HCT116 (cell line): ENCODE measurements at regions not wholly inside any gene's neighbourhood (a gene's known extent, or its start where the extent isn't known, plus 50 kb on each side); places are given as distances from the start of the nearest gene placed in this dataset.

ENCODE experiments used
- ELF1 ChIP-seq: IDR thresholded peaks from 2 replicates; pipeline ENCODE4 v1.6.1; 2012; ENCODE audit warnings: low read depth, borderline replicate concordance
- EZH2phosphoT487 ChIP-seq: fragments of 200-600 bp; IDR thresholded peaks from 2 replicates; pipeline ENCODE4 v1.6.1; 2018; ENCODE audit warnings: antibody characterized with exemption, borderline replicate concordance
- JUND ChIP-seq: IDR thresholded peaks from 2 replicates; pipeline ENCODE4 v1.6.1; 2012
- POLR2AphosphoS5 ChIP-seq: IDR thresholded peaks from 2 replicates; pipeline ENCODE4 v1.6.1; 2011; ENCODE audit warnings: mild to moderate bottlenecking, low read depth, low read length, moderate library complexity
- TCF7L2 ChIP-seq: IDR thresholded peaks from 2 replicates; pipeline ENCODE4 v1.7.0; 2011; ENCODE audit warnings: borderline replicate concordance, inconsistent platforms; ENCODE audit not compliant: insufficient read depth, insufficient read length; ENCODE audit errors: extremely low read depth
- ZNF274 ChIP-seq: fragments of 200-500 bp; sonication (Bioruptor generic); IDR thresholded peaks from 2 replicates; pipeline ENCODE4 v1.6.1; 2014; ENCODE audit warnings: mild to moderate bottlenecking, low read depth, low read length, inconsistent platforms
- TF ChIP-seq, protein P1 (sequence below), 3 experiments: fragments of 200-600 bp in 1 of 3; sonication (generic) in 1 of 3; IDR thresholded peaks in 2 of 3; conservative IDR thresholded peaks in 1 of 3; 2 replicates each; pipeline ENCODE4 v1.5.1; 2012 to 2017; ENCODE audit warnings: low read depth in 2 of 3, low read length in 2 of 3, antibody characterized with exemption in 1 of 3, borderline replicate concordance in 1 of 3, control low read depth in 1 of 3, mild to moderate bottlenecking in 1 of 3, mixed read lengths in 1 of 3, mixed run types in 1 of 3, moderate library complexity in 1 of 3; ENCODE audit not compliant: insufficient read depth in 1 of 3
- TF ChIP-seq, protein P2 (sequence below): IDR thresholded peaks from 2 replicates; pipeline ENCODE4 v1.6.1; 2012; ENCODE audit warnings: low read depth

DNA sequence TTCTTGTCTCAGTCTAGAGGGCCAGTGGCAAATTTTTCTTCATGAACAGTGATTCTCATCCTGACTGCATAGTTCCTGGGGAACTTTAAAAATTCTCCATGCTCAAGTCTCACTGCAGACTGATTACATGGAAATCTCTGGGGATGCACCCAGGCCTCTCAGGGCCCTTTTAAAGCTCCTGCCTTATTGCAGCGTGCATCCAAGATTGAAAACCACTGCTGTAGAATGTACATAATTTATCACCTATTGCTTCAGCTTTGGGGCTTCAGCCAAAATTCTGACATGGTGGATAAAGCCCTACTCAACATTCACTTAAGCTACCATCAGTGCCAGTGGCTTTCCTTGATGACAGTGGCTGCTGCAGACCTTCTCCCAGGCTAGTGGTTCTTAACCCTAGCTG, 143.8 kb downstream of the BTBD3 start:
- TF ChIP-seq, protein P1, sequence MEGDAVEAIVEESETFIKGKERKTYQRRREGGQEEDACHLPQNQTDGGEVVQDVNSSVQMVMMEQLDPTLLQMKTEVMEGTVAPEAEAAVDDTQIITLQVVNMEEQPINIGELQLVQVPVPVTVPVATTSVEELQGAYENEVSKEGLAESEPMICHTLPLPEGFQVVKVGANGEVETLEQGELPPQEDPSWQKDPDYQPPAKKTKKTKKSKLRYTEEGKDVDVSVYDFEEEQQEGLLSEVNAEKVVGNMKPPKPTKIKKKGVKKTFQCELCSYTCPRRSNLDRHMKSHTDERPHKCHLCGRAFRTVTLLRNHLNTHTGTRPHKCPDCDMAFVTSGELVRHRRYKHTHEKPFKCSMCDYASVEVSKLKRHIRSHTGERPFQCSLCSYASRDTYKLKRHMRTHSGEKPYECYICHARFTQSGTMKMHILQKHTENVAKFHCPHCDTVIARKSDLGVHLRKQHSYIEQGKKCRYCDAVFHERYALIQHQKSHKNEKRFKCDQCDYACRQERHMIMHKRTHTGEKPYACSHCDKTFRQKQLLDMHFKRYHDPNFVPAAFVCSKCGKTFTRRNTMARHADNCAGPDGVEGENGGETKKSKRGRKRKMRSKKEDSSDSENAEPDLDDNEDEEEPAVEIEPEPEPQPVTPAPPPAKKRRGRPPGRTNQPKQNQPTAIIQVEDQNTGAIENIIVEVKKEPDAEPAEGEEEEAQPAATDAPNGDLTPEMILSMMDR (IDR thresholded peaks at IDR 0.05 in 2 of 3, conservative IDR thresholded peaks at IDR 0.05 in 1 of 3; ENCODE audit: borderline replicate concordance in 1 of 3, insufficient read depth in 1 of 3, low read depth in 2 of 3, low read length in 2 of 3), result no peak
- TF ChIP-seq, protein P2, sequence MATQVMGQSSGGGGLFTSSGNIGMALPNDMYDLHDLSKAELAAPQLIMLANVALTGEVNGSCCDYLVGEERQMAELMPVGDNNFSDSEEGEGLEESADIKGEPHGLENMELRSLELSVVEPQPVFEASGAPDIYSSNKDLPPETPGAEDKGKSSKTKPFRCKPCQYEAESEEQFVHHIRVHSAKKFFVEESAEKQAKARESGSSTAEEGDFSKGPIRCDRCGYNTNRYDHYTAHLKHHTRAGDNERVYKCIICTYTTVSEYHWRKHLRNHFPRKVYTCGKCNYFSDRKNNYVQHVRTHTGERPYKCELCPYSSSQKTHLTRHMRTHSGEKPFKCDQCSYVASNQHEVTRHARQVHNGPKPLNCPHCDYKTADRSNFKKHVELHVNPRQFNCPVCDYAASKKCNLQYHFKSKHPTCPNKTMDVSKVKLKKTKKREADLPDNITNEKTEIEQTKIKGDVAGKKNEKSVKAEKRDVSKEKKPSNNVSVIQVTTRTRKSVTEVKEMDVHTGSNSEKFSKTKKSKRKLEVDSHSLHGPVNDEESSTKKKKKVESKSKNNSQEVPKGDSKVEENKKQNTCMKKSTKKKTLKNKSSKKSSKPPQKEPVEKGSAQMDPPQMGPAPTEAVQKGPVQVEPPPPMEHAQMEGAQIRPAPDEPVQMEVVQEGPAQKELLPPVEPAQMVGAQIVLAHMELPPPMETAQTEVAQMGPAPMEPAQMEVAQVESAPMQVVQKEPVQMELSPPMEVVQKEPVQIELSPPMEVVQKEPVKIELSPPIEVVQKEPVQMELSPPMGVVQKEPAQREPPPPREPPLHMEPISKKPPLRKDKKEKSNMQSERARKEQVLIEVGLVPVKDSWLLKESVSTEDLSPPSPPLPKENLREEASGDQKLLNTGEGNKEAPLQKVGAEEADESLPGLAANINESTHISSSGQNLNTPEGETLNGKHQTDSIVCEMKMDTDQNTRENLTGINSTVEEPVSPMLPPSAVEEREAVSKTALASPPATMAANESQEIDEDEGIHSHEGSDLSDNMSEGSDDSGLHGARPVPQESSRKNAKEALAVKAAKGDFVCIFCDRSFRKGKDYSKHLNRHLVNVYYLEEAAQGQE, result no peak
- TF ChIP-seq JUND (no peak), EZH2phosphoT487 (no peak), POLR2AphosphoS5 (no peak), ELF1 (no peak), ZNF274 (no peak), TCF7L2 (no peak)
